HepG2 (cell line): ENCODE measurements at regions not wholly inside any gene's neighbourhood (a gene's known extent, or its start where the extent isn't known, plus 50 kb on each side); places are given as distances from the start of the nearest gene placed in this dataset.

Source experiments
- ATAC-seq: fragments of 200-7000 bp; cut with Tn5 transposase; 3 replicates; pipeline ENCODE4 v1.9.1; 2020; ENCODE audit warnings: mild to moderate bottlenecking, moderate library complexity
- BruUV-seq: library from RNA; stranded (reverse); fragments of 400-500 nt; replicated peaks from 2 replicates; lab custom pipeline; 2021; lab: Mats Ljungman, UMichigan
- CTCF ChIA-PET: fragments of 300-600 bp; formaldehyde crosslinking; extraction: SDS; loops from one replicate; lab custom pipeline; 2021; ENCODE audit warnings: low total read pairs, inconsistent platforms, low intra/inter-chr PET ratio; lab: Yijun Ruan, JAX
- POLR2A ChIA-PET: fragments of 350-600 bp; sonication (Branson Sonifier 250); formaldehyde crosslinking; loops from one replicate; lab custom pipeline; 2020; ENCODE audit warnings: antibody characterized with exemption, inconsistent platforms; lab: Yijun Ruan, JAX
- DNase-seq: peaks from one replicate; pipeline ENCODE4 v3.0.0-alpha.2; 2015; ENCODE audit warnings: low spot score
- FAIRE-seq: peaks from 3 replicates; lab custom pipeline; 2011; peaks lifted over from hg19 to GRCh38; lab: Jason Lieb, UNC
- H2AFZ ChIP-seq: one replicate; pipeline ENCODE4 v1.6.1; 2011; ENCODE audit warnings: low read length, inconsistent platforms
- H3K27ac ChIP-seq: fragments of 300-600 bp; 3 replicates; pipeline ENCODE4 v1.8.0; 2011; ENCODE audit warnings: mixed run types, mild to moderate bottlenecking, mixed read lengths, low read length, inconsistent platforms; ENCODE audit not compliant: insufficient read depth; ENCODE audit errors: extremely low read length
- H3K27me3 ChIP-seq, 2 experiments: fragments of 200-600 bp in 1 of 2; 2 replicates in 1 of 2; 3 replicates in 1 of 2; pipeline versions ENCODE4 v1.6.0 to v1.8.0; 2011; ENCODE audit warnings: low read length in 2 of 2, mild to moderate bottlenecking in 2 of 2, moderate library complexity in 2 of 2, inconsistent platforms in 1 of 2; ENCODE audit not compliant: insufficient read depth in 2 of 2, control insufficient read depth in 1 of 2
- H3K36me3 ChIP-seq, 2 experiments: fragments of 200-600 bp in 1 of 2; replicated peaks in 1 of 2; 2 replicates in 1 of 2; 3 replicates in 1 of 2; pipeline versions ENCODE4 v1.5.1 to v1.8.0; 2011; ENCODE audit warnings: low read length in 2 of 2, inconsistent platforms in 1 of 2; ENCODE audit not compliant: insufficient read depth in 2 of 2, control insufficient read depth in 1 of 2
- H3K4me1 ChIP-seq: 2 replicates; pipeline ENCODE4 v1.5.1; 2012; ENCODE audit warnings: low read length, inconsistent platforms; ENCODE audit not compliant: insufficient read depth
- H3K4me2 ChIP-seq: 2 replicates; pipeline ENCODE4 v1.6.0; 2011; ENCODE audit warnings: low read depth, low read length, inconsistent platforms
- H3K4me3 ChIP-seq, 3 experiments: fragments of 200-600 bp in 1 of 3; sonication (generic), shearing (Covaris generic) in 1 of 3; replicated peaks in 1 of 3; 2 replicates each; pipeline ENCODE4 v1.5.1; 2011 to 2016; ENCODE audit warnings: low read length in 3 of 3, inconsistent platforms in 2 of 3, low read depth in 2 of 3, mild to moderate bottlenecking in 2 of 3, control low read depth in 1 of 3, mixed read lengths in 1 of 3; ENCODE audit not compliant: insufficient read depth in 1 of 3
- H3K79me2 ChIP-seq: one replicate; pipeline ENCODE4 v1.6.1; 2011; ENCODE audit warnings: low read length, inconsistent platforms; ENCODE audit not compliant: insufficient read depth
- H3K9ac ChIP-seq: 2 replicates; pipeline ENCODE4 v1.6.0; 2011; ENCODE audit warnings: mild to moderate bottlenecking, low read depth, low read length, inconsistent platforms; ENCODE audit not compliant: insufficient read depth
- H3K9me3 ChIP-seq: 2 replicates; pipeline ENCODE4 v1.5.1; 2012; ENCODE audit warnings: mild to moderate bottlenecking, low read length
- H4K20me1 ChIP-seq: 2 replicates; pipeline ENCODE4 v1.6.0; 2011; ENCODE audit warnings: inconsistent platforms, mild to moderate bottlenecking, low read length, moderate library complexity; ENCODE audit not compliant: insufficient read depth
- CC2D1A ChIP-seq: sonication (generic); formaldehyde crosslinking; IDR thresholded peaks from 2 replicates; pipeline ENCODE4 v1.8.1; 2023; ENCODE audit warnings: mild to moderate bottlenecking, missing genetic modification reagents
- ETV6 ChIP-seq: sonication (generic); formaldehyde crosslinking; conservative IDR thresholded peaks from 2 replicates; pipeline ENCODE4 v1.4.0; 2020; ENCODE audit warnings: missing genetic modification reagents
- NFE2L1 ChIP-seq: sonication (generic); formaldehyde crosslinking; IDR thresholded peaks from 2 replicates; pipeline ENCODE4 v1.4.0; 2020; ENCODE audit warnings: missing genetic modification reagents, mild to moderate bottlenecking, borderline replicate concordance
- ZBTB33 ChIP-seq: sonication (generic); formaldehyde crosslinking; IDR thresholded peaks from 2 replicates; pipeline ENCODE4 v1.4.0; 2020; ENCODE audit warnings: missing genetic modification reagents
- ZBTB7B ChIP-seq: sonication (generic); formaldehyde crosslinking; IDR thresholded peaks from 2 replicates; pipeline ENCODE4 v1.4.0; 2020; ENCODE audit warnings: missing genetic modification reagents
- ZC3H4 ChIP-seq: sonication (generic); formaldehyde crosslinking; IDR thresholded peaks from 2 replicates; pipeline ENCODE4 v1.4.0; 2020; ENCODE audit warnings: missing genetic modification reagents, borderline replicate concordance
- ZNF24 ChIP-seq: fragments of 450-650 bp; IDR thresholded peaks from 2 replicates; pipeline ENCODE4 v1.6.1; 2017; ENCODE audit warnings: antibody characterized with exemption, mild to moderate bottlenecking
- WGBS: methylation state at CpG from one replicate; pipeline ENCODE4 v1.1.6; 2017; ENCODE audit warnings: low lambda C conversion rate; 5-methylcytosine and 5-hydroxymethylcytosine counted together
- in situ Hi-C: cut with HindIII; loops from 2 replicates; pipeline ENCODE4 v1.10.0; 2017; ENCODE audit warnings: low pct_unique_long_range_greater_than_20kb; ENCODE audit not compliant: extremely low pct_ligation_motif_present
- intact Hi-C: fragments of 100-400 bp; cut with micrococcal nuclease; formaldehyde crosslinking; loops from one replicate; pipeline ENCODE4 v1.10.0; 2022; ENCODE audit not compliant: unreplicated experiment
- TF ChIP-seq, protein P1 (sequence below): sonication (generic); formaldehyde crosslinking; IDR thresholded peaks from 2 replicates; pipeline ENCODE4 v1.5.0; 2020; ENCODE audit warnings: missing genetic modification reagents
- TF ChIP-seq, protein P2 (sequence below): sonication (generic); formaldehyde crosslinking; IDR thresholded peaks from 2 replicates; pipeline ENCODE4 v1.4.0; 2020; ENCODE audit warnings: missing genetic modification reagents
- TF ChIP-seq, protein P3 (sequence below): sonication (generic); formaldehyde crosslinking; IDR thresholded peaks from 2 replicates; pipeline ENCODE4 v1.4.0; 2020; ENCODE audit warnings: missing genetic modification reagents, borderline replicate concordance
- TF ChIP-seq, protein P4 (sequence below): sonication (generic); formaldehyde crosslinking; IDR thresholded peaks from 2 replicates; pipeline ENCODE4 v1.5.0; 2020; ENCODE audit warnings: missing genetic modification reagents, mild to moderate bottlenecking, borderline replicate concordance

DNA sequence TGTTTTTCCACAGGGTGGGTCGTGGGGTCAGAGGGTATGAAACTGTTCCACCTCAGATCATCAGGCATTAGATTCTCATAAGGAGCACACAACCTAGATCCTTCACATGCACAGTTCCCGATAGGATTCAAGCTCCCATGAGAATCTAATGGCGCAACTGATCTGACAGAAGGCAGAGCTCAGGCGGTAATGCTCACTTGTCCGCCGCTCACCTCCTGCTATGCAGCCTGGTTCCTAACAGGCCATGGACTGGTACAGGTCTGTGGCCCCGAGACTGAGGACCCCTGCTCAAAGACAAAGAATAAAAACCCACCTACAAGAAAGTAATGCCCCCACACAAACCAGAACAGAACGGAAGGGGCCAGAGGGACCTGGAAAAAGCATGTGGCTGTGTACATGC, 76.1 kb upstream of the SNX9 start:
- Histone ChIP-seq H3K27ac (no peak overlapping the region), H3K4me1 (no peaks in the 10 kb centered on the region), H2AFZ (no peak overlapping the region), H3K4me3 (no peak overlapping the region), H3K27me3 (peaks cover 0 to 15% of the 10 kb centered on the region in 2 experiments; a peak in 2 of 5 replicates), H3K36me3 (no peaks in the 10 kb centered on the region), H3K4me2 (no peak overlapping the region), H3K9ac (no peak overlapping the region), H4K20me1 (no peaks in the 10 kb centered on the region), H3K79me2 (no peaks in the 10 kb centered on the region), H3K9me3 (no peaks in the 10 kb centered on the region; the same call in 1 of the 2 replicates)
- no peak for ATAC-seq
- BruUV-seq: no TSS peak
- WGBS: 57% methylated on average over 8 of the region's 8 CpGs
- POLR2A ChIA-PET: interaction anchor here (2.3 kb wide), 1 partner anchor 19 kb away, joined by 7 read pairs; no protein-coding TSS in a partner anchor
- intact Hi-C loops (no loop called here), in situ Hi-C loops (no loop called here)
- TF ChIP-seq ZBTB33 (CRISPR knock-in tag): peak; percentile 56; the same call in 1 of the 2 replicates
- TF ChIP-seq, protein P1, sequence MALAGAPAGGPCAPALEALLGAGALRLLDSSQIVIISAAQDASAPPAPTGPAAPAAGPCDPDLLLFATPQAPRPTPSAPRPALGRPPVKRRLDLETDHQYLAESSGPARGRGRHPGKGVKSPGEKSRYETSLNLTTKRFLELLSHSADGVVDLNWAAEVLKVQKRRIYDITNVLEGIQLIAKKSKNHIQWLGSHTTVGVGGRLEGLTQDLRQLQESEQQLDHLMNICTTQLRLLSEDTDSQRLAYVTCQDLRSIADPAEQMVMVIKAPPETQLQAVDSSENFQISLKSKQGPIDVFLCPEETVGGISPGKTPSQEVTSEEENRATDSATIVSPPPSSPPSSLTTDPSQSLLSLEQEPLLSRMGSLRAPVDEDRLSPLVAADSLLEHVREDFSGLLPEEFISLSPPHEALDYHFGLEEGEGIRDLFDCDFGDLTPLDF: no peak
- TF ChIP-seq NFE2L1: no peak
- CTCF ChIA-PET: no interaction called here
- DNase-seq: no peak
- FAIRE-seq: no peak

- no peak overlapping the region for H3K9ac ChIP-seq
- BruUV-seq: no TSS peak
- no peak overlapping the region for H3K4me2 ChIP-seq
- H3K36me3 ChIP-seq: no peaks in the 10 kb centered on the region
- ChIA-PET POLR2A (interaction anchor here (2.3 kb wide), 1 partner anchor 20 kb away, joined by 7 read pairs; no protein-coding TSS in a partner anchor), CTCF (no interaction called here)
- peaks cover 0 to 15% of the 10 kb centered on the region in 2 experiments; a peak in 2 of 5 replicates for H3K27me3 ChIP-seq
- no peaks in the 10 kb centered on the region; the same call in 1 of the 2 replicates for H3K9me3 ChIP-seq
- H4K20me1 ChIP-seq: no peaks in the 10 kb centered on the region
- H3K79me2 ChIP-seq: no peaks in the 10 kb centered on the region
- 23% methylated on average over 4 of the region's 4 CpGs for WGBS
- ATAC-seq (no peak), DNase-seq (no peak), FAIRE-seq (no peak)
- in situ Hi-C loops: no loop called here
- intact Hi-C loops: no loop called here
- H3K4me3 ChIP-seq: no peak overlapping the region
- H3K4me1 ChIP-seq: no peaks in the 10 kb centered on the region
- H3K27ac ChIP-seq: no peak overlapping the region
- no peak overlapping the region for H2AFZ ChIP-seq
- TF ChIP-seq, protein P2, sequence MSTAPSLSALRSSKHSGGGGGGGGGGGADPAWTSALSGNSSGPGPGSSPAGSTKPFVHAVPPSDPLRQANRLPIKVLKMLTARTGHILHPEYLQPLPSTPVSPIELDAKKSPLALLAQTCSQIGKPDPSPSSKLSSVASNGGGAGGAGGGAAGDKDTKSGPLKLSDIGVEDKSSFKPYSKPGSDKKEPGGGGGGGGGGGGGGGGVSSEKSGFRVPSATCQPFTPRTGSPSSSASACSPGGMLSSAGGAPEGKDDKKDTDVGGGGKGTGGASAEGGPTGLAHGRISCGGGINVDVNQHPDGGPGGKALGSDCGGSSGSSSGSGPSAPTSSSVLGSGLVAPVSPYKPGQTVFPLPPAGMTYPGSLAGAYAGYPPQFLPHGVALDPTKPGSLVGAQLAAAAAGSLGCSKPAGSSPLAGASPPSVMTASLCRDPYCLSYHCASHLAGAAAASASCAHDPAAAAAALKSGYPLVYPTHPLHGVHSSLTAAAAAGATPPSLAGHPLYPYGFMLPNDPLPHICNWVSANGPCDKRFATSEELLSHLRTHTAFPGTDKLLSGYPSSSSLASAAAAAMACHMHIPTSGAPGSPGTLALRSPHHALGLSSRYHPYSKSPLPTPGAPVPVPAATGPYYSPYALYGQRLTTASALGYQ (CRISPR knock-in tag): no peak
- TF ChIP-seq CC2D1A (CRISPR knock-in tag) (no peak), ZNF24 (no peak), ETV6 (no peak), ZBTB7B (CRISPR knock-in tag) (no peak), ZC3H4 (CRISPR knock-in tag) (no peak)
- TF ChIP-seq, protein P3, sequence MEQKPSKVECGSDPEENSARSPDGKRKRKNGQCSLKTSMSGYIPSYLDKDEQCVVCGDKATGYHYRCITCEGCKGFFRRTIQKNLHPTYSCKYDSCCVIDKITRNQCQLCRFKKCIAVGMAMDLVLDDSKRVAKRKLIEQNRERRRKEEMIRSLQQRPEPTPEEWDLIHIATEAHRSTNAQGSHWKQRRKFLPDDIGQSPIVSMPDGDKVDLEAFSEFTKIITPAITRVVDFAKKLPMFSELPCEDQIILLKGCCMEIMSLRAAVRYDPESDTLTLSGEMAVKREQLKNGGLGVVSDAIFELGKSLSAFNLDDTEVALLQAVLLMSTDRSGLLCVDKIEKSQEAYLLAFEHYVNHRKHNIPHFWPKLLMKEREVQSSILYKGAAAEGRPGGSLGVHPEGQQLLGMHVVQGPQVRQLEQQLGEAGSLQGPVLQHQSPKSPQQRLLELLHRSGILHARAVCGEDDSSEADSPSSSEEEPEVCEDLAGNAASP (CRISPR knock-in tag): no peak
- TF ChIP-seq, protein P4, sequence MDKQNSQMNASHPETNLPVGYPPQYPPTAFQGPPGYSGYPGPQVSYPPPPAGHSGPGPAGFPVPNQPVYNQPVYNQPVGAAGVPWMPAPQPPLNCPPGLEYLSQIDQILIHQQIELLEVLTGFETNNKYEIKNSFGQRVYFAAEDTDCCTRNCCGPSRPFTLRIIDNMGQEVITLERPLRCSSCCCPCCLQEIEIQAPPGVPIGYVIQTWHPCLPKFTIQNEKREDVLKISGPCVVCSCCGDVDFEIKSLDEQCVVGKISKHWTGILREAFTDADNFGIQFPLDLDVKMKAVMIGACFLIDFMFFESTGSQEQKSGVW (CRISPR knock-in tag): no peak
These were observed 75.7 kb upstream of the SNX9 start for GRCh38 chr6:157747370-157747769.
